DND-41 (cell line): ENCODE measurements at regions not wholly inside any gene's neighbourhood (a gene's known extent, or its start where the extent isn't known, plus 50 kb on each side); places are given as distances from the start of the nearest gene placed in this dataset.

Experiments used
- ATAC-seq: fragments of 200-7000 bp; cut with Tn5 transposase; 3 replicates; pipeline ENCODE4 v1.9.1; 2021; ENCODE audit warnings: low read depth; ENCODE audit not compliant: insufficient read depth
- DNase-seq: peaks from one replicate; pipeline ENCODE4 v3.0.0-alpha.2; 2020
- H2AFZ ChIP-seq: 2 replicates; pipeline ENCODE4 v1.6.0; 2012; ENCODE audit warnings: low read depth, low read length
- H3K27ac ChIP-seq: 2 replicates; pipeline ENCODE4 v1.5.1; 2012; ENCODE audit warnings: low read length, inconsistent platforms
- H3K27me3 ChIP-seq: fragments of 200-600 bp; sonication (generic); 2 replicates; pipeline ENCODE4 v1.6.0; 2012; ENCODE audit warnings: low read length, mild to moderate bottlenecking, inconsistent platforms; ENCODE audit not compliant: insufficient read depth, poor library complexity
- H3K36me3 ChIP-seq: 2 replicates; pipeline ENCODE4 v1.5.1; 2012; ENCODE audit warnings: low read length, inconsistent platforms; ENCODE audit not compliant: insufficient read depth
- H3K4me1 ChIP-seq: 2 replicates; pipeline ENCODE4 v1.5.1; 2012; ENCODE audit warnings: mild to moderate bottlenecking, low read length; ENCODE audit not compliant: insufficient read depth
- H3K4me2 ChIP-seq: 2 replicates; pipeline ENCODE4 v1.6.0; 2012; ENCODE audit warnings: mild to moderate bottlenecking, moderate library complexity, low read length, inconsistent platforms; ENCODE audit not compliant: insufficient read depth
- H3K4me3 ChIP-seq, 2 experiments: fragments of 200-600 bp in 1 of 2; shearing (Covaris generic) in 1 of 2; 2 replicates each; pipeline ENCODE4 v1.5.1; 2012 to 2016; ENCODE audit warnings: inconsistent platforms in 2 of 2, low read length in 2 of 2, mild to moderate bottlenecking in 2 of 2, low read depth in 1 of 2, moderate library complexity in 1 of 2
- H3K79me2 ChIP-seq: 2 replicates; pipeline ENCODE4 v1.6.0; 2012; ENCODE audit warnings: low read length, inconsistent platforms; ENCODE audit not compliant: insufficient read depth
- H3K9ac ChIP-seq: 2 replicates; pipeline ENCODE4 v1.6.0; 2012; ENCODE audit warnings: low read depth, mild to moderate bottlenecking, inconsistent platforms, low read length, moderate library complexity
- H3K9me3 ChIP-seq: 2 replicates; pipeline ENCODE4 v1.5.1; 2012; ENCODE audit warnings: low read length, moderate library complexity, mild to moderate bottlenecking, inconsistent platforms; ENCODE audit not compliant: insufficient read depth, severe bottlenecking
- H4K20me1 ChIP-seq: 2 replicates; pipeline ENCODE4 v1.6.0; 2012; ENCODE audit warnings: low read length; ENCODE audit not compliant: insufficient read depth
- CTCF ChIP-seq: IDR thresholded peaks from 2 replicates; pipeline ENCODE4 v1.5.1; 2012; ENCODE audit warnings: borderline replicate concordance, low read length, moderate library complexity, mild to moderate bottlenecking; ENCODE audit not compliant: poor library complexity, severe bottlenecking; ENCODE audit errors: extremely low read depth
- EZH2 ChIP-seq: IDR thresholded peaks from 3 replicates; pipeline ENCODE4 v1.6.1; 2012; ENCODE audit warnings: borderline replicate concordance, low read depth, mild to moderate bottlenecking, moderate library complexity, low read length, inconsistent platforms; ENCODE audit not compliant: severe bottlenecking

- Histone ChIP-seq H3K9ac (no peak overlapping the region), H3K4me1 (no peaks in the 10 kb centered on the region), H2AFZ (no peak overlapping the region), H3K36me3 (no peaks in the 10 kb centered on the region), H3K27ac (no peak overlapping the region), H4K20me1 (no peaks in the 10 kb centered on the region), H3K79me2 (no peaks in the 10 kb centered on the region), H3K27me3 (peaks cover 34% of the 10 kb centered on the region), H3K4me3 (no peak overlapping the region), H3K9me3 (no peaks in the 10 kb centered on the region), H3K4me2 (no peak overlapping the region)
- no peak for DNase-seq
- no peak for ATAC-seq
- TF ChIP-seq EZH2 (no peak), CTCF (no peak)
These were observed 92.6 kb downstream of the RPS29 start for GRCh38 chr14:49493557-49493956.

DNA sequence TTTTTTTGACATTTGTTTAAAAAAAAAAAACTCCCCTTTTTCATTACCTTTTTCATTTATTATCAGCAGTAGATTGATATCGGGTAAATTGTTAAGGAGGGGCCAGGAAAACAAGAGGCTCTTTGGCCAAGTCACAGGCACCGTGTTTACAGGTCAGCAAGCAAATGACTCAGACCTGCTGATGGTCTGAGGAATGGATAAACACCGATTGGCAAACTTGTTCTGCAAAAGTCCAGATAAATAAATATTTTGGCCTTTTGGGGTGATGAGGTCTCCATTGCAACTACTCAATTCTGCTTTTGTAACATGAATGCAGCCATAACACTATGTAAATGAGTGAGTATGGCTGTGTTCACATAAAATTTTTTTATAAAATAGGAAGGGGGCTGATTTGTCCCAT is 94.0 kb downstream of the RPS29 start:
- Histone ChIP-seq H3K4me1 (no peaks in the 10 kb centered on the region), H3K27me3 (peaks cover 31% of the 10 kb centered on the region), H3K79me2 (no peaks in the 10 kb centered on the region), H3K4me2 (no peak overlapping the region), H2AFZ (no peak overlapping the region), H3K9me3 (no peaks in the 10 kb centered on the region), H3K9ac (no peak overlapping the region), H3K27ac (no peak overlapping the region), H4K20me1 (no peaks in the 10 kb centered on the region), H3K4me3 (no peak overlapping the region), H3K36me3 (no peaks in the 10 kb centered on the region)
- no peak for ATAC-seq
- TF ChIP-seq EZH2 (no peak), CTCF (no peak)
- no peak for DNase-seq

GRCh38 chr14:49489341-49489740 is 96.8 kb downstream of the RPS29 start:
- H2AFZ ChIP-seq = no peak overlapping the region
- H3K9ac ChIP-seq = no peak overlapping the region
- no peak overlapping the region for H3K27ac ChIP-seq
- no peaks in the 10 kb centered on the region for H3K4me1 ChIP-seq
- no peaks in the 10 kb centered on the region for H3K36me3 ChIP-seq
- no peak overlapping the region for H3K4me2 ChIP-seq
- no peaks in the 10 kb centered on the region for H3K9me3 ChIP-seq
- no peak overlapping the region for H3K4me3 ChIP-seq
- ATAC-seq = no peak
- no peak for DNase-seq
- no peaks in the 10 kb centered on the region for H4K20me1 ChIP-seq
- H3K27me3 ChIP-seq = peaks cover 26% of the 10 kb centered on the region
- TF ChIP-seq CTCF = no peak
- no peak for TF ChIP-seq EZH2
- no peaks in the 10 kb centered on the region for H3K79me2 ChIP-seq

DNA sequence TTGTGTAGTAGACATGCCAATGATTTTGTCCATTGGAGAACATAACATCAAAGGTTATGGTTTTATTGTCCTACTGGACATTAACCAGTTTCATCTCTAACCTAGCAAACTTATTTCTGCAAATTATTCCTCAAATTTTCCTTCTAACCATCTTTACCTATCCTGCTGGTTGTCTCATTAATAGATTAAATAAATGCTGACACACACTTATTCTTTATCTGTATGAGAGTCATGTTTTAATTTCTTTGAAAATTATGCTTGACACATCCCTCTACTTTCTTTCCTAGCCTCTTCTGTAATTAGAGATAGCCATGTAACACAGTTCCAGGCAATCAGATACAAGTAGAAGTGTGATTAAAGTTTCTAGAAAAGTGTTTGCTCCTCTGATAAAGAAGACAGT is 98.9 kb downstream of the RPS29 start:
- TF ChIP-seq CTCF (no peak), EZH2 (no peak)
- peaks cover 26% of the 10 kb centered on the region for H3K27me3 ChIP-seq
- no peak overlapping the region for H3K27ac ChIP-seq
- no peaks in the 10 kb centered on the region for H3K4me1 ChIP-seq
- H4K20me1 ChIP-seq = no peaks in the 10 kb centered on the region
- no peaks in the 10 kb centered on the region for H3K79me2 ChIP-seq
- DNase-seq (no peak), ATAC-seq (no peak)
- no peak overlapping the region for H3K4me3 ChIP-seq
- H3K9me3 ChIP-seq = no peaks in the 10 kb centered on the region
- no peak overlapping the region for H3K9ac ChIP-seq
- no peak overlapping the region for H3K4me2 ChIP-seq
- H2AFZ ChIP-seq = no peak overlapping the region
- H3K36me3 ChIP-seq = no peaks in the 10 kb centered on the region
